AG10803 (cell line): ENCODE measurements at regions not wholly inside any gene's neighbourhood (a gene's known extent, or its start where the extent isn't known, plus 50 kb on each side); places are given as distances from the start of the nearest gene placed in this dataset.

Experiments used
- DNase-seq: peaks from one replicate; pipeline ENCODE4 v3.0.0; 2010; ENCODE audit warnings: low read depth
- H3K4me3 ChIP-seq: 2 replicates; pipeline ENCODE4 v1.5.1; 2011; ENCODE audit warnings: mild to moderate bottlenecking, low read length, control low read depth
- TF ChIP-seq, protein P1 (sequence below): conservative IDR thresholded peaks from 2 replicates; pipeline ENCODE4 v1.5.1; 2011; ENCODE audit warnings: mild to moderate bottlenecking, low read length, control low read depth, inconsistent platforms

DNA sequence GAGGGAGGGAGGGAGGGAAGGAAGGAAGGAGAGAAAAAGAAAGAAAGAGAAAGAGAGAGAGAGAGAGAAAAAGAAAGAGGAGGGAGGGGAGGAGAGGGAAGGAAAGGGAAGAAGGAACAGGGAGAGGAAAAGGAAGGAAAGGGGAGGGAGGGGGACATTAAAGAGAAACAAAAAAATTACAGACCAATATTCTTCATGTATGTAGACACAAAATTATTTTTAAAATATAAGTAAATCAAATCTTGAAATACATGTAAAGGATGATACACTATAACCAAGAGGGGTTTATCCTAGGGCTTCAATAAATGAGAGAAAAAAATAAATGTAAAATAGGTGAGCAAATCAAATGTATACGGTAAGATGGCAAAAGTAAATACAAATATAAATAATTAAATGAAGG, 71.2 kb upstream of the TMEM244 start:
- DNase-seq, result no peak
- no peak overlapping the region for H3K4me3 ChIP-seq
- TF ChIP-seq, protein P1, sequence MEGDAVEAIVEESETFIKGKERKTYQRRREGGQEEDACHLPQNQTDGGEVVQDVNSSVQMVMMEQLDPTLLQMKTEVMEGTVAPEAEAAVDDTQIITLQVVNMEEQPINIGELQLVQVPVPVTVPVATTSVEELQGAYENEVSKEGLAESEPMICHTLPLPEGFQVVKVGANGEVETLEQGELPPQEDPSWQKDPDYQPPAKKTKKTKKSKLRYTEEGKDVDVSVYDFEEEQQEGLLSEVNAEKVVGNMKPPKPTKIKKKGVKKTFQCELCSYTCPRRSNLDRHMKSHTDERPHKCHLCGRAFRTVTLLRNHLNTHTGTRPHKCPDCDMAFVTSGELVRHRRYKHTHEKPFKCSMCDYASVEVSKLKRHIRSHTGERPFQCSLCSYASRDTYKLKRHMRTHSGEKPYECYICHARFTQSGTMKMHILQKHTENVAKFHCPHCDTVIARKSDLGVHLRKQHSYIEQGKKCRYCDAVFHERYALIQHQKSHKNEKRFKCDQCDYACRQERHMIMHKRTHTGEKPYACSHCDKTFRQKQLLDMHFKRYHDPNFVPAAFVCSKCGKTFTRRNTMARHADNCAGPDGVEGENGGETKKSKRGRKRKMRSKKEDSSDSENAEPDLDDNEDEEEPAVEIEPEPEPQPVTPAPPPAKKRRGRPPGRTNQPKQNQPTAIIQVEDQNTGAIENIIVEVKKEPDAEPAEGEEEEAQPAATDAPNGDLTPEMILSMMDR, result no peak

DNA sequence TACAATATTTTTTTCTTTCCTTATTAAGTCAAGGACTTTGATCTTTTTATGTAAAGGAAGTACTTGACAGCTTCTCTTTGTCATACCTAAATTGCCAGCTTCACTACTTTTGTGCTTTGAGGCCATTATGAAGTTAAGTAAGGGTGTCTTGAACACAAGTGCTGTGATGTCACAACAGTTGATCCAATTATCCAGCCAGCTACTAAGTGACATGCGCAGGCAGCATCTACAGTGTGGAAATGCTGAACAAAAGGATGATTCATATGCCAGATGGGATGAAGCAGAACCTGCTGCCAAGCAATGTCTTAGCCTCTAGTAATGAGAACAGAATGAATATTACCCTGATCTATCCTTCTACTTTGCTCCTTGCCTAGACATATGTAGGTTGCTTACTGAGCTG, 68.3 kb upstream of the TMEM244 start:
- no peak overlapping the region for H3K4me3 ChIP-seq
- peak; percentile 92 for DNase-seq
- TF ChIP-seq, protein P1, result no peak

DNA sequence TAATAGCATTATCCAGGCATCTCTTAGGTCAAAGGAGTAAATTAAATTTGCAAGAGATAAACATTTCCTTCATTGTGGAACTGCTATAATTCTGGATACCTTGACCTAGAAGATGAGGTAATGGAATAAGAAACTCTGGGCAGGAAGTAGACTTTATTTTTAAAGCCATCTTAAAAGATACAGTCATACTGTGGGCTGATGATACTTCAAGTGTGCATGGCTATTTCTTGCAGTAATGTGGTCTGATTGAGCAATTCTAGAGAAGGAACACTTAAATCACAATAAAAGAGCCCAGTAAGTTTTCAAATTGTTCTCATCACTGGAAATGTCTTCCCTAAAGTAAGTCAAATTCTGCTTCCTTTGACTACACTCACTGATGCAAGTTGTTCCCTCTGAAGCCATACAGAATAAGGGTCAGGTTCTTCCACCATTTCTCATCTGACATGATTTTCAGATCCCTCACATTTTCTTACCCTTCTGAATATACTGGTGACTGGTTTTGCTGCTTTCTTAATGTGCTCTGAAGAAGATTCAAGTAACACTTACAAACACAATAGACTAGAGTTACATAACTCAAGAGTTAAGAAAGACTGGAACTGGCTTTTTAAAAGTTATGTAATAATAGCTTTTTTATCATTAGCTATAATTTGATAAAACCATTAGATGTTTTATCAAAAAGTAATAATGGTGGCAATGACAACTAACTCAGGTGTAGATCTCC, 62.6 kb upstream of the TMEM244 start:
- DNase-seq, result peak; percentile 61
- H3K4me3 ChIP-seq, result no peak overlapping the region
- TF ChIP-seq, protein P1, result no peak

DNA sequence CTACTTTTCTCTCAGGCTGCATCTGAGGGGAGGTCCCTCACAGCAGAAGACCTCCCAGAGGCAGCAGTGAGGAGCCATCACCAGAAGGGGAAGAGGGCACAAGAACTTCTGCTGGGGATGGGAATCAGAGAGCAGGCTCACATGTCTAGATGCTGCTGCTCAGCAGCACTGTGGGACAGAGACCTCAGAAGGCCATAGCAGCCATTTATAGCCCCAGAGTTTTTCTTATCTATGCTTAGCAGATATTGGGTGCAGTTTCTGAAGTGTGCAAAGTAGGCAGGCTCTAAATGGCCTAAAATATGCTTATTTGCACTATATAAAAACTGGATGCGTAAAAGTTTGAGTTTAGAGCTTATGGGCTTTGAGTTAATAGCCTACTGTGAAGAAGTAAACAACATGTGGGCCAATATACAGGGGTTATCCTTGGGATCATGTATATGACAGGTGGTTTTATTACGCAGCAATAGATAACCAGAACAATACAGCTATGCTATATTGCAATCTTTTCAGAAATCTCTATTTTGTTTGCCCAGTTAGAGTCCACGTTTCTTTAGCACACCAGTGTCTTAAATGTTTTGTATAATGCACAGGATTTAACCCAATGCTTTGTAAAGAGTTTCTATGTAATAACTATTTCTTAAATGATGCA, 60.2 kb upstream of the TMEM244 start:
- TF ChIP-seq, protein P1, result no peak
- no peak overlapping the region for H3K4me3 ChIP-seq
- no peak for DNase-seq

DNA sequence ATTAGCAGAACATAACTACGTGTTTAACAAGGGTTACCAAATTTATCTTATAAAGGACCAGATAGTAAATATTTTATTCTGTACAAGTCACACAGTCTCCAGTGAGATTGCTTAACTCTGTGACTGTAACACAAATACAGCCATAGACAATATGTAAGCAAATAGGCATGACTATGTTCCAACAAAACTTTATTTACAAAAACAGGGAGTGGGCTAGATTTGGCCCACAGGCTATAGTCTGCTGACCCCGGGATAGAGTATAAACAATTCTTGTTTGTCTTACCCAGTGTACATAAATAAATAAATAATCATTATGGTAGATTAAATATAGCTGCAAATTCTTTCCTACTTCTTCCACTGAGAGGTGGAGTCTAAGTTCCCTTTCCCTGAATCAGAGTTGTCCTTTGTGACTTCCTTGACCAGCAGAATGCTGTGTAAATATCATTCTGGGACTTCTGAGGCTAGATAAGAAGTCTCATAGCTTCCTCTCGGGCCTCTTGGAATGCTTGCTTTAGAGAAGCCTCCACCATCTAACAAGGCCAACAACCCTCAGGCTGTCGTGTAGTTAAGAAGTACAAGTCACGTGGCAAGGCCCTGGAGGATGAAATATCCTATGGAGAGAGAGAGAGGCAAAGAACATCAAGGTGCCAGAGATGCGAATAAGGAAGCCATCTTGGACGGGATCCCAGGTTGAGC, 59.1 kb upstream of the TMEM244 start:
- TF ChIP-seq, protein P1, result no peak
- DNase-seq, result no peak
- no peak overlapping the region for H3K4me3 ChIP-seq

DNA sequence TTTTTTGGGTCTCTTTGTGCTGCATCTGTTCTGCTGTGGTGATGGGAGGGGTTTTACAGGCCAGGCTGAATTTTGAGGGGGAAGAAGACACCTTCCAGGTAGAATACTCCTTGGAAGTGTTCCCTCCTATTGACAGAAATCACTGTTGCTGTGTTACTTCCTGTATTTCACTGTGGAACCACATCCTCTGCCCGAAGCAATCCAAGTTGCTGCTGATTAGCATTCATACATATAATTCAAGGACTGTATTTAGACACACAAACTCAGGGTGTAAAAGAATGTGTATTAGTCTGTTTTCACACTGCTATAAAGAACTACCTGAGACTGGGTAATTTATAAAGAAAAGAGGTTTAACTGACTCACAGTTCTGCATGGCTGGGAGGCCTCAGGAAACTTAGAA, 50.6 kb upstream of the TMEM244 start:
- TF ChIP-seq, protein P1, result no peak
- H3K4me3 ChIP-seq, result no peak overlapping the region
- no peak for DNase-seq
